HEK293 (cell line): ENCODE measurements at regions not wholly inside any gene's neighbourhood (a gene's known extent, or its start where the extent isn't known, plus 50 kb on each side); places are given as distances from the start of the nearest gene placed in this dataset.

Source experiments
- CTCF ChIA-PET: fragments of 350-600 bp; formaldehyde crosslinking; extraction: SDS; loops from one replicate; lab custom pipeline; 2021; ENCODE audit warnings: antibody characterized with exemption; lab: Yijun Ruan, JAX
- POLR2A ChIA-PET: fragments of 300-600 bp; formaldehyde crosslinking; extraction: SDS; loops from one replicate; lab custom pipeline; 2020; ENCODE audit warnings: antibody characterized with exemption, inconsistent platforms; lab: Yijun Ruan, JAX
- H3K27ac ChIP-seq: fragments of 200-500 bp; sonication (Bioruptor generic); 2 replicates; pipeline ENCODE4 v1.5.1; 2014; ENCODE audit warnings: low read depth, low read length, control low read depth, inconsistent platforms; ENCODE audit errors: extremely low read depth
- H3K36me3 ChIP-seq, 2 experiments: fragments of 200-500 bp in 1 of 2; sonication (Bioruptor generic) in 1 of 2; 1 replicate in 1 of 2; 2 replicates in 1 of 2; pipeline ENCODE4 v1.5.1; 2014 to 2017; ENCODE audit warnings: inconsistent platforms in 2 of 2, low read length in 2 of 2; ENCODE audit not compliant: control insufficient read depth in 2 of 2, insufficient read depth in 1 of 2
- H3K4me1 ChIP-seq: fragments of 200-500 bp; sonication (Bioruptor generic); 2 replicates; pipeline ENCODE4 v1.5.1; 2014; ENCODE audit warnings: mild to moderate bottlenecking, low read length, inconsistent platforms; ENCODE audit not compliant: control insufficient read depth, insufficient read depth
- H3K4me3 ChIP-seq: 2 replicates; pipeline ENCODE4 v1.5.1; 2011; ENCODE audit warnings: low read depth, mild to moderate bottlenecking, control low read depth, low read length, moderate library complexity
- H3K9me3 ChIP-seq: fragments of 200-500 bp; sonication (Bioruptor generic); 2 replicates; pipeline ENCODE4 v1.5.1; 2014; ENCODE audit warnings: low read depth, low read length, inconsistent platforms; ENCODE audit not compliant: control insufficient read depth, insufficient read depth
- BCL6B ChIP-seq: fragments of 450-650 bp; formaldehyde crosslinking; IDR thresholded peaks from 2 replicates; pipeline ENCODE4 v1.5.1; 2017; ENCODE audit warnings: missing biosample characterization, missing genetic modification characterization
- IKZF3 ChIP-seq: fragments of 450-650 bp; IDR thresholded peaks from 2 replicates; pipeline ENCODE4 v1.5.0; 2018; ENCODE audit warnings: missing biosample characterization, mild to moderate bottlenecking, missing genetic modification characterization, moderate library complexity
- PRDM4 ChIP-seq: fragments of 450-650 bp; formaldehyde crosslinking; IDR thresholded peaks from 2 replicates; pipeline ENCODE4 v1.5.1; 2017; ENCODE audit warnings: missing biosample characterization, missing genetic modification characterization
- REST ChIP-seq: fragments of 450-650 bp; formaldehyde crosslinking; IDR thresholded peaks from 2 replicates; pipeline ENCODE4 v1.5.1; 2016; ENCODE audit warnings: missing biosample characterization, missing genetic modification characterization
- ZFP3 ChIP-seq: fragments of 450-650 bp; formaldehyde crosslinking; IDR thresholded peaks from 2 replicates; pipeline ENCODE4 v1.5.1; 2016; ENCODE audit warnings: low read depth, missing biosample characterization, missing genetic modification characterization
- ZNF155 ChIP-seq: fragments of 450-650 bp; formaldehyde crosslinking; IDR thresholded peaks from 2 replicates; pipeline ENCODE4 v1.5.1; 2016; ENCODE audit warnings: missing biosample characterization, missing genetic modification characterization
- ZNF223 ChIP-seq: fragments of 450-650 bp; formaldehyde crosslinking; IDR thresholded peaks from 2 replicates; pipeline ENCODE4 v1.5.1; 2016; ENCODE audit warnings: missing biosample characterization, missing genetic modification characterization
- ZNF391 ChIP-seq: fragments of 450-650 bp; formaldehyde crosslinking; IDR thresholded peaks from 2 replicates; pipeline ENCODE4 v1.5.1; 2016; ENCODE audit warnings: low read depth, missing biosample characterization, missing genetic modification characterization, borderline replicate concordance
- ZNF501 ChIP-seq: fragments of 450-650 bp; formaldehyde crosslinking; IDR thresholded peaks from 2 replicates; pipeline ENCODE4 v1.5.1; 2016; ENCODE audit warnings: missing biosample characterization, missing genetic modification characterization
- ZNF514 ChIP-seq: fragments of 450-650 bp; formaldehyde crosslinking; IDR thresholded peaks from 2 replicates; pipeline ENCODE4 v1.5.1; 2016; ENCODE audit warnings: missing biosample characterization, missing genetic modification characterization
- ZNF571 ChIP-seq: fragments of 450-650 bp; formaldehyde crosslinking; IDR thresholded peaks from 2 replicates; pipeline ENCODE4 v1.5.0; 2017; ENCODE audit warnings: missing biosample characterization, missing genetic modification characterization
- ZNF585B ChIP-seq: fragments of 450-650 bp; formaldehyde crosslinking; IDR thresholded peaks from 2 replicates; pipeline ENCODE4 v1.5.1; 2016; ENCODE audit warnings: missing biosample characterization, missing genetic modification characterization
- ZNF660 ChIP-seq: fragments of 450-650 bp; IDR thresholded peaks from 2 replicates; pipeline ENCODE4 v1.5.1; 2018; ENCODE audit warnings: missing biosample characterization, mild to moderate bottlenecking, missing genetic modification characterization
- ZNF76 ChIP-seq: fragments of 450-650 bp; formaldehyde crosslinking; IDR thresholded peaks from 2 replicates; pipeline ENCODE4; 2016; ENCODE audit warnings: low read depth, missing biosample characterization, missing genetic modification characterization, borderline replicate concordance
- ZNF768 ChIP-seq: fragments of 450-650 bp; formaldehyde crosslinking; IDR thresholded peaks from 2 replicates; pipeline ENCODE4 v1.5.1; 2018; ENCODE audit warnings: missing biosample characterization, mild to moderate bottlenecking, missing genetic modification characterization
- ZNF785 ChIP-seq: fragments of 450-650 bp; formaldehyde crosslinking; IDR thresholded peaks from 2 replicates; pipeline ENCODE4 v1.5.1; 2016; ENCODE audit warnings: missing biosample characterization, missing genetic modification characterization
- TF ChIP-seq, protein P1 (sequence below): fragments of 450-650 bp; formaldehyde crosslinking; IDR thresholded peaks from 2 replicates; pipeline ENCODE4 v1.5.1; 2016; ENCODE audit warnings: missing biosample characterization, missing genetic modification characterization
- TF ChIP-seq, protein P2 (sequence below): fragments of 450-650 bp; formaldehyde crosslinking; IDR thresholded peaks from 2 replicates; pipeline ENCODE4 v1.5.1; 2016; ENCODE audit warnings: missing biosample characterization, missing genetic modification characterization

GRCh38 chr4:65951177-65951576 is 280.9 kb upstream of the EPHA5 start:
- H3K9me3 ChIP-seq = no peaks in the 10 kb centered on the region
- no peaks in the 10 kb centered on the region for H3K36me3 ChIP-seq
- no peaks in the 10 kb centered on the region; the same call in 1 of the 2 replicates for H3K4me1 ChIP-seq
- TF ChIP-seq IKZF3 (tag by site-specific recombination) (no peak), ZNF76 (tag by site-specific recombination) (no peak), ZNF585B (no peak), BCL6B (tag by site-specific recombination) (no peak), ZNF391 (tag by site-specific recombination) (no peak), ZNF660 (no peak), REST (no peak), PRDM4 (tag by site-specific recombination) (no peak), ZFP3 (tag by site-specific recombination) (no peak), ZNF785 (tag by site-specific recombination) (no peak), ZNF501 (tag by site-specific recombination) (no peak), ZNF155 (tag by site-specific recombination) (no peak), ZNF768 (tag by site-specific recombination) (no peak), ZNF514 (tag by site-specific recombination) (no peak), ZNF223 (no peak), ZNF571 (tag by site-specific recombination) (no peak)
- TF ChIP-seq, protein P1, sequence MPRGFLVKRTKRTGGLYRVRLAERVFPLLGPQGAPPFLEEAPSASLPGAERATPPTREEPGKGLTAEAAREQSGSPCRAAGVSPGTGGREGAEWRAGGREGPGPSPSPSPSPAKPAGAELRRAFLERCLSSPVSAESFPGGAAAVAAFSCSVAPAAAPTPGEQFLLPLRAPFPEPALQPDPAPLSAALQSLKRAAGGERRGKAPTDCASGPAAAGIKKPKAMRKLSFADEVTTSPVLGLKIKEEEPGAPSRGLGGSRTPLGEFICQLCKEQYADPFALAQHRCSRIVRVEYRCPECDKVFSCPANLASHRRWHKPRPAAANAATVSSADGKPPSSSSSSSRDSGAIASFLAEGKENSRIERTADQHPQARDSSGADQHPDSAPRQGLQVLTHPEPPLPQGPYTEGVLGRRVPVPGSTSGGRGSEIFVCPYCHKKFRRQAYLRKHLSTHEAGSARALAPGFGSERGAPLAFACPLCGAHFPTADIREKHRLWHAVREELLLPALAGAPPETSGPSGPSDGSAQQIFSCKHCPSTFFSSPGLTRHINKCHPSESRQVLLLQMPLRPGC = no peak
- TF ChIP-seq, protein P2, sequence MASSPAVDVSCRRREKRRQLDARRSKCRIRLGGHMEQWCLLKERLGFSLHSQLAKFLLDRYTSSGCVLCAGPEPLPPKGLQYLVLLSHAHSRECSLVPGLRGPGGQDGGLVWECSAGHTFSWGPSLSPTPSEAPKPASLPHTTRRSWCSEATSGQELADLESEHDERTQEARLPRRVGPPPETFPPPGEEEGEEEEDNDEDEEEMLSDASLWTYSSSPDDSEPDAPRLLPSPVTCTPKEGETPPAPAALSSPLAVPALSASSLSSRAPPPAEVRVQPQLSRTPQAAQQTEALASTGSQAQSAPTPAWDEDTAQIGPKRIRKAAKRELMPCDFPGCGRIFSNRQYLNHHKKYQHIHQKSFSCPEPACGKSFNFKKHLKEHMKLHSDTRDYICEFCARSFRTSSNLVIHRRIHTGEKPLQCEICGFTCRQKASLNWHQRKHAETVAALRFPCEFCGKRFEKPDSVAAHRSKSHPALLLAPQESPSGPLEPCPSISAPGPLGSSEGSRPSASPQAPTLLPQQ (tag by site-specific recombination) = no peak
- no peak overlapping the region for H3K4me3 ChIP-seq
- H3K27ac ChIP-seq = no peak overlapping the region
- POLR2A ChIA-PET = no interaction called here
- CTCF ChIA-PET = interaction anchor here (0.6 kb wide), 1 partner anchor 1065 kb away, joined by 3 read pairs; no protein-coding TSS in a partner anchor
